Uterus (tissue), 2 donors: ENCODE measurements at regions not wholly inside any gene's neighbourhood (a gene's known extent, or its start where the extent isn't known, plus 50 kb on each side); places are given as distances from the start of the nearest gene placed in this dataset.

ENCODE experiments used
- CTCF ChIP-seq, 4 experiments: fragments of 200-600 bp in 2 of 4; fragments of 450-650 bp in 2 of 4; sonication (generic) in 2 of 4; IDR thresholded peaks; one replicate each; pipeline ENCODE4 v1.5.1; 2016 to 2019; ENCODE audit warnings: antibody characterized with exemption in 4 of 4, mild to moderate bottlenecking in 2 of 4, moderate library complexity in 1 of 4
- POLR2A ChIP-seq, 2 donors: fragments of 450-650 bp; IDR thresholded peaks; one replicate each; pipeline ENCODE4 v1.6.1; 2016; ENCODE audit warnings: antibody characterized with exemption in 2 of 2, mild to moderate bottlenecking in 1 of 2, moderate library complexity in 1 of 2

GRCh38 chr6:14647357-14647756 is 529.8 kb downstream of the CD83 start:
- TF ChIP-seq POLR2A (IDR thresholded peaks at IDR 0.05) (no peak), CTCF (IDR thresholded peaks at IDR 0.05) (no peak)
